IPS-20b (cell line): ENCODE measurements at regions not wholly inside any gene's neighbourhood (a gene's known extent, or its start where the extent isn't known, plus 50 kb on each side); places are given as distances from the start of the nearest gene placed in this dataset.
A peak's percentile ranks its signal among the peaks of the same experiment; 100 is the strongest.
"Not testable (repeated sequence)": the region's sequence is repeated elsewhere in the genome, so short reads cannot be mapped to it uniquely, and the experiment has no call there.

Experiments
- H3K27ac ChIP-seq: one replicate; pipeline ENCODE4 v1.5.1; 2013; ENCODE audit warnings: low read length
- H3K27me3 ChIP-seq: 2 replicates; pipeline ENCODE4 v1.6.1; 2013; ENCODE audit warnings: mild to moderate bottlenecking, low read length, inconsistent platforms; ENCODE audit not compliant: insufficient read depth
- H3K36me3 ChIP-seq: 2 replicates; pipeline ENCODE4 v1.6.1; 2013; ENCODE audit warnings: low read depth, mild to moderate bottlenecking, inconsistent platforms, low read length, moderate library complexity; ENCODE audit not compliant: insufficient read depth
- H3K4me1 ChIP-seq: 2 replicates; pipeline ENCODE4 v1.6.1; 2013; ENCODE audit warnings: mild to moderate bottlenecking, control low read depth, inconsistent platforms, low read length, moderate library complexity; ENCODE audit not compliant: insufficient read depth
- H3K4me3 ChIP-seq: 2 replicates; pipeline ENCODE4 v1.5.1; 2013; ENCODE audit warnings: mild to moderate bottlenecking, low read length, inconsistent platforms
- H3K9ac ChIP-seq: 2 replicates; pipeline ENCODE4 v1.6.1; 2013; ENCODE audit warnings: low read depth, mild to moderate bottlenecking, inconsistent platforms, low read length, moderate library complexity
- H3K9me3 ChIP-seq: 2 replicates; pipeline ENCODE4 v1.6.1; 2013; ENCODE audit warnings: mild to moderate bottlenecking, low read depth, low read length, inconsistent platforms; ENCODE audit not compliant: insufficient read depth

DNA sequence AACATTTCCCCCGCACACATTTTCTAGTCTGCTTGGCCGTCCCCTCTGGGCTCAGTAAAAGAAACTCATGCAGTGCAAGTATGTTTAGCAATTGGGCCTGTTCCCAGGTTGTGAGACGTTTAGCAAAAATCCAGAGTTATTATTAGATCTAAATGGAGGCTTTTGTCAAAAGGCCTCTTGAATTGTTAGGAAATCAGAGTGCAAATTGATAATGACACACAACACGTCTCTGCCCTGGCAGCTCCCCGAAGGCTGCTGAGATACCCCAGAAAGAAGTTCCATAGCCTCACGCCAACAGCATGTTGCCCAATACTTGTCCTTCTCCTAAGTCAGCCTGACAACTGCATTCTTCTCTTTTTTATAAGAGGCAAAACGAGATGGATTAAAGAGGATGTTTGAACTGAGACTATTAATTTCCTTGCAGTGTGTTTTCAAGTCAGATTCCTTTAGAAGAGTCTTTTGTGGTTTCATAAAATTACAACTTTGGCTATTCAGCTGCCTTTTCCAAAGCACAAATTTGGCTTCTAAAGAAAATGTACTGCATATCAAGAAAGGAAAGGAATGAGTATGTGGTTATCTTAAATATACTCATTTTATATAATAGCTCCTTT, 202.2 kb downstream of the TRIB2 start:
- H3K9ac ChIP-seq, result no peak overlapping the region
- H3K27me3 ChIP-seq, result no peaks in the 10 kb centered on the region
- H3K27ac ChIP-seq, result no peak overlapping the region

GRCh38 chr2:12921321-12921720, 204.6 kb downstream of the TRIB2 start:
- Histone ChIP-seq H3K27ac (no peak overlapping the region), H3K9me3 (no peaks in the 10 kb centered on the region), H3K27me3 (no peaks in the 10 kb centered on the region), H3K36me3 (no peaks in the 10 kb centered on the region), H3K4me3 (no peak overlapping the region), H3K4me1 (no peaks in the 10 kb centered on the region), H3K9ac (no peak overlapping the region)

More for the DNA sequence above, 202.2 kb downstream of the TRIB2 start:
- no peaks in the 10 kb centered on the region for H3K9me3 ChIP-seq
- H3K4me1 ChIP-seq, result no peaks in the 10 kb centered on the region
- H3K4me3 ChIP-seq, result no peak overlapping the region
- H3K36me3 ChIP-seq, result no peaks in the 10 kb centered on the region

DNA sequence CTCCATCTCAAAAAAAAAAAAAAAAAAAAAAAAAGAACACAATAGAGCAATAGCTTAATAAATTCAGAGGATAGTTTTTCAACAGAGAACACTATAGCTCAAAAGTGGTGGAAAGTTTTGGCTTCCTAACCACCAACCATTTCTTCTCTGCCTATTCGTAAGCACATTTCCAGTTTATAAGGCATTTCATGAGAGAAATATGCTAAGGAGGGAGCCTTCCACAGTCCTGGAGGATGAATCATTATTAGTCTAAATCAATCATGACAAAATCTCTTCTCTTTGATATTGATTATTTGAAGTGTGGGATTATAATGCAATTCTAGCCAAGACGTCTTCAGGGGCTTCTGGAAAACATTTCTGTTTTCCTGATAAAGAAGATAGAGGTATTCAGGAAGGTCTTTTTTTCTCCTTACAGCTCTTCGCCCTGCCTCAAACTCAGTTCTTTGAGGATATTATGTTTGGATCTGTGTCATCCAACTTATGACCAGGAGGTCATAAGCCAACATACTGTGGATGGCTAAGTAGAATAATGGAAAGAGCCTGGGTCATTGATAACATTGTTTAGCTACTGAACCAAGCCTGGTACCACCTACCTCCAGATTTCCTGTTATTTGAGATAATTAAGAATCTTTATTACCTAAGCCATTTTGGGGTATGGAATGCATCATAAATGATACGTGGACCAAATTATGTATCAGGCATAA, 207.3 kb downstream of the TRIB2 start:
- no peak overlapping the region for H3K9ac ChIP-seq
- no peaks in the 10 kb centered on the region for H3K27me3 ChIP-seq
- H3K9me3 ChIP-seq, result no peaks in the 10 kb centered on the region
- no peaks in the 10 kb centered on the region for H3K36me3 ChIP-seq
- no peak overlapping the region for H3K4me3 ChIP-seq
- no peak overlapping the region for H3K27ac ChIP-seq
- peaks cover 11% of the 10 kb centered on the region; the same call in 1 of the 2 replicates for H3K4me1 ChIP-seq

DNA sequence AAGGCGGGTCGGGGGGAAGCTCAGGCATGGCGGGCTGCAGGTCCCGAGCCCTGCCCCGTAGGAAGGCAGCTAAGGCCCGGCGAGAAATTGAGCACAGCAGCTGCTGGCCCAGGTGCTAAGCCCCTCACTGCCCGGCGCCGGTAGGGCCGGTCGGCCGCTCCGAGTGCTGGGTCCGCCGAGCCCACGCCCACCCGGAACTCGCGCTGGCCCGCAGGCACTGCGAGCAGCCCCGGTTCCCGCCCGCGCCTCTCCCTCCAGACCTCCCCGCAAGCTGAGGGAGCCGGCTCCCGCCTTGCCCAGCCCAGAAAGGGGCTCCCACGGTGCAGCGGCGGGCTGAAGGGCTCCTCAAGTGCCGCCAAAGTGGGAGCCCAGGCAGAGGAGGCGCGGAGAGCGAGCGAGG, 209.9 kb downstream of the TRIB2 start:
- not testable (repeated sequence) for H3K9ac ChIP-seq, H3K9me3 ChIP-seq, H3K36me3 ChIP-seq, H3K27me3 ChIP-seq, H3K4me3 ChIP-seq, H3K27ac ChIP-seq
- peaks cover 16% of the 10 kb centered on the region; the same call in 1 of the 2 replicates for H3K4me1 ChIP-seq

DNA sequence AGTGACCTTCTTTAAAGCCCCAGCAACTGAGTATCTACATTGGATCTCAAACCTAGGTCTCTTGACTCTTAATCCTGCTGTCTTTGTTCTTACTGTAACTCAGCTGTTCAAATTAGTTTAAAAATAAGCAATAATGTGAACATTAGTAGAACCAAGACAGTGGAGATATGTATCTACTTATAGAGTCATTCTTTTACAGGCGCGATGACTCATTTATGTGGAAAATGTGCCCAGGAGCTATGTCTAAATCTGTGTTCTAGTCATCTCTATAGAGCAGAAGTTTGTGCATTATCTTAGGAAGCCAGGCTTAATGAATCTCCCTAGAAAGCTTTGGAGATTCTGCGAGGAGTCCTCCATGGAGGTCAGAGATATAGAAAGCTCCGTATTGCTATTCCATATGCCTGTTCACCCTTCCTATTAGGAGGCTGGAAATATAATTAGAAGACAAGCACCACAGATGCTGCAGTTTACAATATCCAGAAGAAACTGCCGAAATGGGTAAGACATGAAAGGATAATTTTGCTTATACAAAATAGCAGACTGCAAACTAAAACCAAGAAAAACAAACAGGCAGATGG, 211.6 kb downstream of the TRIB2 start:
- no peak overlapping the region for H3K9ac ChIP-seq
- H3K27me3 ChIP-seq, result no peaks in the 10 kb centered on the region
- peak overlapping the region; percentile 8; the same call in 1 of the 2 replicates for H3K4me3 ChIP-seq
- peaks cover 16% of the 10 kb centered on the region; the same call in 1 of the 2 replicates for H3K4me1 ChIP-seq
- H3K36me3 ChIP-seq, result no peaks in the 10 kb centered on the region
- H3K9me3 ChIP-seq, result no peaks in the 10 kb centered on the region
- no peak overlapping the region for H3K27ac ChIP-seq

GRCh38 chr2:12928775-12929401, 212.2 kb downstream of the TRIB2 start:
- H3K4me3 ChIP-seq, result peak overlapping the region; percentile 8; the same call in 1 of the 2 replicates
- no peaks in the 10 kb centered on the region for H3K36me3 ChIP-seq
- peaks cover 16% of the 10 kb centered on the region; the same call in 1 of the 2 replicates for H3K4me1 ChIP-seq
- H3K27ac ChIP-seq, result no peak overlapping the region
- H3K9me3 ChIP-seq, result no peaks in the 10 kb centered on the region
- H3K27me3 ChIP-seq, result no peaks in the 10 kb centered on the region
- no peak overlapping the region for H3K9ac ChIP-seq

GRCh38 chr2:12929758-12930157, 213.0 kb downstream of the TRIB2 start:
- no peaks in the 10 kb centered on the region for H3K9me3 ChIP-seq
- H3K4me1 ChIP-seq, result peaks cover 16% of the 10 kb centered on the region; the same call in 1 of the 2 replicates
- no peak overlapping the region for H3K9ac ChIP-seq
- H3K27ac ChIP-seq, result no peak overlapping the region
- no peak overlapping the region for H3K4me3 ChIP-seq
- no peaks in the 10 kb centered on the region for H3K36me3 ChIP-seq
- no peaks in the 10 kb centered on the region for H3K27me3 ChIP-seq

GRCh38 chr2:12930391-12930790, 213.7 kb downstream of the TRIB2 start:
- H3K27me3 ChIP-seq, result no peaks in the 10 kb centered on the region
- H3K4me3 ChIP-seq, result no peak overlapping the region
- no peaks in the 10 kb centered on the region for H3K36me3 ChIP-seq
- H3K27ac ChIP-seq, result no peak overlapping the region
- no peaks in the 10 kb centered on the region for H3K9me3 ChIP-seq
- no peak overlapping the region for H3K9ac ChIP-seq
- H3K4me1 ChIP-seq, result peaks cover 16% of the 10 kb centered on the region; the same call in 1 of the 2 replicates

DNA sequence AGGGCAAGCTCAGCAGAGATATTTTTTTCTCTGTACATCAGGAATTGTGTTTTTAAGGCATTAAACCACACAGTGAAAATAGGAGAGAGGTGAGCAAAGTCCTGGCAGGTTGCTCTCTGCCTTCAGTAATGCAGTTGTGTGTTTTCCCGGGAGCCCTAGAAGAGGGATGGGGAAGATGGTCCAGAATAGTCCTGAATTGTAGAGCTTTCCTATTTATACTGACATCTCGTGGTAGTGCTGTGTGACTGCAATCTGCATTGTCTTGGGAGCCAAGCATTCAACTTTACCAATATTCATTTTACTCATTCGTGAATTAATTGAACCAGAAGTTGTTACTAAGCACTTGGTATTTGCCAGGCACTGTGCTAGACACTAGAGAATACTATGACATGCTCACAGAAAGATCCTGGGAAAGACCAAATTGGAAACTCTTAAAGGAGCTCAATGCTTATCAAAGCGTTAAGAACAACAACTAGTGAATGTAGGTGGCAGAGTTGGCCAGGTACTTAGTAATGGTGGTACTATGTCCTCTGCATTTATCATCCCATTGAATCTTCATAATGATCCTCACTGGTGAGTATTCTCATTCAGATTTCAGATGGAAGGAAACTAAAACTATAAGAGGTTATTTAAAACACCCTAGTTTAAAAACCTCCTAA, 214.6 kb downstream of the TRIB2 start:
- no peaks in the 10 kb centered on the region for H3K9me3 ChIP-seq
- no peaks in the 10 kb centered on the region for H3K36me3 ChIP-seq
- H3K4me1 ChIP-seq, result peaks cover 16% of the 10 kb centered on the region; the same call in 1 of the 2 replicates
- no peak overlapping the region for H3K4me3 ChIP-seq
- no peak overlapping the region for H3K27ac ChIP-seq
- no peak overlapping the region for H3K9ac ChIP-seq
- no peaks in the 10 kb centered on the region for H3K27me3 ChIP-seq

DNA sequence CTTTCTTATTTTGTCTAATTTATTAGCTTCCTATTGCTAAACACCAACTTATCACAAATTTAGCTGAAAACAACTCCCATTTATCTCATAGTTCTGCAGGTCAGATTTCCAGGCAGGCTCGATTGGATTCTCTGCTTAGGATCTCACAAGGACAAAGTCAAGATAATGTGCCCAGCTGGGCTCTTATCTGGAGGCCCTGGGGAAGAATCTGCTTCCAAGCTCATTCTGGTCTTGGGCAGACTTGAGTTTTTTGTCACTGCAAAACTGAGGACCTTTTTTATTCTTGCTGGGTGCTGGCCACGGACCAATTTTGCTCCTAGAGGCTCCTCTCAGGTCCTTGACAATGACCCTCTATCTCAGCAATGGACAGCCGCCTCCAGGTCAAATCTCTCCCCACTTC, 215.5 kb downstream of the TRIB2 start:
- Histone ChIP-seq H3K9ac (no peak overlapping the region), H3K4me1 (peaks cover 16% of the 10 kb centered on the region; the same call in 1 of the 2 replicates), H3K9me3 (no peaks in the 10 kb centered on the region), H3K36me3 (no peaks in the 10 kb centered on the region), H3K27me3 (no peaks in the 10 kb centered on the region), H3K27ac (no peak overlapping the region), H3K4me3 (no peak overlapping the region)

DNA sequence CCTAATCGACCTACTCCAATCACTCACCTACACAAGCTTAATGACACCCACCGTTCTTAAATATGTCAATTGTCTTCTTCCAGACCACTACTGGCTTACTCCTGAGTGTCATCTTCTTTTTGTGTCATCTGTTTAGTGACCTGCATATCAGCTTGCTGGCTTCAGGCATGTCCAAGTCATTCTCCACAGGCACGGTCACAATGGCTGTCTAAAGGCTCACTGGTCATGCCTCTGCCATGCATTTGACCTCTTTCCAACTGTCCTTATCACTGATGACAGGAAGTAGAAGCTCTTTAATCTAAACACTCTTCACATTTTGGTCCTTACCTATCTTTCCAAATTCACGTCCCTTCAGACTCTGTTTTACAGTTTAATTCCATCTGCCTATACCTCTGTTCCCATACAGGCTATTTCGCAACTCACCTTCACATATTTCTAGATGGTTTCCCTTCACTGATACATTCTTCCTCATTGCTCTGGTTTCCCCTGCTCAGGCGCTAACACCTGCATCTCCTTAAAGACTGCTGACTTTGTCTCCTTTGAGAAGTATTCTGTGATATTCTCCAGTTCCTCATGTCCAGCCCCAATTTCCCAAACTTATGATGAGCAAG, 217.5 kb downstream of the TRIB2 start:
- Histone ChIP-seq H3K27ac (no peak overlapping the region), H3K4me3 (no peak overlapping the region), H3K36me3 (no peaks in the 10 kb centered on the region), H3K4me1 (peaks cover 4% of the 10 kb centered on the region; the same call in 1 of the 2 replicates), H3K9me3 (no peaks in the 10 kb centered on the region), H3K9ac (no peak overlapping the region), H3K27me3 (no peaks in the 10 kb centered on the region)
